ENCODE measurements at regions not wholly inside any gene's neighbourhood (a gene's known extent, or its start where the extent isn't known, plus 50 kb on each side); places are given as distances from the start of the nearest gene placed in this dataset.
"Not testable (repeated sequence)": the region's sequence is repeated elsewhere in the genome, so short reads cannot be mapped to it uniquely, and the experiment has no call there.

GRCh38 chr17:45601013-45601412, 110.5 kb upstream of the PLEKHM1 start:
- H3K27me3 Mint-ChIP-seq (ENCODE audit: unreplicated experiment); H3K4me3 Mint-ChIP-seq (ENCODE audit: unreplicated experiment); H3K36me3 Mint-ChIP-seq (ENCODE audit: unreplicated experiment); DNase-seq; H3K4me1 Mint-ChIP-seq (ENCODE audit: low read depth, unreplicated experiment); H3K27ac Mint-ChIP-seq (ENCODE audit: unreplicated experiment); H3K9me3 Mint-ChIP-seq (ENCODE audit: unreplicated experiment): not testable (repeated sequence)

GRCh38 chr17:45601605-45602539, 111.4 kb upstream of the PLEKHM1 start:
- H3K36me3 Mint-ChIP-seq (ENCODE audit: unreplicated experiment); H3K9me3 Mint-ChIP-seq (ENCODE audit: unreplicated experiment); H3K4me3 Mint-ChIP-seq (ENCODE audit: unreplicated experiment); H3K27ac Mint-ChIP-seq (ENCODE audit: unreplicated experiment); H3K27me3 Mint-ChIP-seq (ENCODE audit: unreplicated experiment); H3K4me1 Mint-ChIP-seq (ENCODE audit: low read depth, unreplicated experiment); DNase-seq: not testable (repeated sequence)

- not testable (repeated sequence) for H3K9me3 Mint-ChIP-seq (ENCODE audit: unreplicated experiment); H3K27me3 Mint-ChIP-seq (ENCODE audit: unreplicated experiment); H3K36me3 Mint-ChIP-seq (ENCODE audit: unreplicated experiment); H3K4me3 Mint-ChIP-seq (ENCODE audit: unreplicated experiment); DNase-seq; H3K4me1 Mint-ChIP-seq (ENCODE audit: low read depth, unreplicated experiment); H3K27ac Mint-ChIP-seq (ENCODE audit: unreplicated experiment)
Measured at GRCh38 chr17:45605751-45606150, 115.2 kb upstream of the PLEKHM1 start.

GRCh38 chr17:45619984-45620405, 129.5 kb upstream of the PLEKHM1 start:
- not testable (repeated sequence) for H3K4me3 Mint-ChIP-seq (ENCODE audit: unreplicated experiment); H3K4me1 Mint-ChIP-seq (ENCODE audit: low read depth, unreplicated experiment); H3K36me3 Mint-ChIP-seq (ENCODE audit: unreplicated experiment); H3K9me3 Mint-ChIP-seq (ENCODE audit: unreplicated experiment); DNase-seq; H3K27me3 Mint-ChIP-seq (ENCODE audit: unreplicated experiment); H3K27ac Mint-ChIP-seq (ENCODE audit: unreplicated experiment)

- not testable (repeated sequence) for H3K27me3 Mint-ChIP-seq (ENCODE audit: unreplicated experiment); H3K4me3 Mint-ChIP-seq (ENCODE audit: unreplicated experiment); H3K9me3 Mint-ChIP-seq (ENCODE audit: unreplicated experiment); H3K27ac Mint-ChIP-seq (ENCODE audit: unreplicated experiment); H3K4me1 Mint-ChIP-seq (ENCODE audit: low read depth, unreplicated experiment); H3K36me3 Mint-ChIP-seq (ENCODE audit: unreplicated experiment)
- peak; percentile 37 for DNase-seq
Measured at GRCh38 chr17:45620468-45620867, 129.9 kb upstream of the PLEKHM1 start.

GRCh38 chr17:45621087-45621486, 130.6 kb upstream of the PLEKHM1 start:
- H3K36me3 Mint-ChIP-seq (ENCODE audit: unreplicated experiment); H3K9me3 Mint-ChIP-seq (ENCODE audit: unreplicated experiment); H3K27ac Mint-ChIP-seq (ENCODE audit: unreplicated experiment); H3K4me3 Mint-ChIP-seq (ENCODE audit: unreplicated experiment); H3K27me3 Mint-ChIP-seq (ENCODE audit: unreplicated experiment); DNase-seq; H3K4me1 Mint-ChIP-seq (ENCODE audit: low read depth, unreplicated experiment): not testable (repeated sequence)

GRCh38 chr17:45622295-45622694, 131.8 kb upstream of the PLEKHM1 start:
- H3K9me3 Mint-ChIP-seq (ENCODE audit: unreplicated experiment); H3K27me3 Mint-ChIP-seq (ENCODE audit: unreplicated experiment); H3K4me3 Mint-ChIP-seq (ENCODE audit: unreplicated experiment); DNase-seq; H3K4me1 Mint-ChIP-seq (ENCODE audit: low read depth, unreplicated experiment); H3K27ac Mint-ChIP-seq (ENCODE audit: unreplicated experiment); H3K36me3 Mint-ChIP-seq (ENCODE audit: unreplicated experiment): not testable (repeated sequence)

- Mint-ChIP-seq H3K27me3 (ENCODE audit: unreplicated experiment) (no peaks in the 10 kb centered on the region), H3K4me1 (ENCODE audit: low read depth, unreplicated experiment) (no peaks in the 10 kb centered on the region), H3K27ac (ENCODE audit: unreplicated experiment) (no peak overlapping the region), H3K4me3 (ENCODE audit: unreplicated experiment) (no peak overlapping the region), H3K36me3 (ENCODE audit: unreplicated experiment) (no peaks in the 10 kb centered on the region), H3K9me3 (ENCODE audit: unreplicated experiment) (no peaks in the 10 kb centered on the region)
- TF ChIP-seq CTCF (IDR thresholded peaks at IDR 0.05; ENCODE audit: partially characterized antibody, unreplicated experiment): no peak
- DNase-seq: no peak
Measured at GRCh38 chr17:45628019-45628418, 137.5 kb upstream of the PLEKHM1 start.

Data from glutamatergic neuron (in vitro differentiated cells).